ENCODE measurements at regions not wholly inside any gene's neighbourhood (a gene's known extent, or its start where the extent isn't known, plus 50 kb on each side); places are given as distances from the start of the nearest gene placed in this dataset.

GRCh38 chr13:99797691-99798090 lies 173.9 kb downstream of the ZIC5 start:
- TF ChIP-seq CTCF (conservative IDR thresholded peaks at IDR 0.05), result no peak
- H3K27ac Mint-ChIP-seq, result no peak overlapping the region
- H3K36me3 Mint-ChIP-seq, result no peaks in the 10 kb centered on the region
- no peaks in the 10 kb centered on the region for H3K4me1 Mint-ChIP-seq (ENCODE audit: unreplicated experiment)
- no peak overlapping the region for H3K4me3 Mint-ChIP-seq
- no peaks in the 10 kb centered on the region for H3K9me3 Mint-ChIP-seq
- no peak for DNase-seq (ENCODE audit: extremely low spot score, unreplicated experiment)
- peaks cover 1% of the 10 kb centered on the region for H3K27me3 Mint-ChIP-seq

- no peak for DNase-seq (ENCODE audit: extremely low spot score, unreplicated experiment)
- H3K27ac Mint-ChIP-seq, result no peak overlapping the region
- no peaks in the 10 kb centered on the region for H3K4me1 Mint-ChIP-seq (ENCODE audit: unreplicated experiment)
- H3K9me3 Mint-ChIP-seq, result no peaks in the 10 kb centered on the region
- TF ChIP-seq CTCF (conservative IDR thresholded peaks at IDR 0.05), result no peak
- H3K36me3 Mint-ChIP-seq, result no peaks in the 10 kb centered on the region
- no peak overlapping the region for H3K4me3 Mint-ChIP-seq
- H3K27me3 Mint-ChIP-seq, result no peaks in the 10 kb centered on the region
These were observed 175.3 kb downstream of the ZIC5 start for GRCh38 chr13:99796175-99796819.

GRCh38 chr13:99792079-99792921 lies 179.3 kb downstream of the ZIC5 start:
- peaks cover 3% of the 10 kb centered on the region for H3K27me3 Mint-ChIP-seq
- H3K9me3 Mint-ChIP-seq, result no peaks in the 10 kb centered on the region
- DNase-seq (ENCODE audit: extremely low spot score, unreplicated experiment), result no peak
- no peak overlapping the region for H3K4me3 Mint-ChIP-seq
- no peaks in the 10 kb centered on the region for H3K4me1 Mint-ChIP-seq (ENCODE audit: unreplicated experiment)
- TF ChIP-seq CTCF (conservative IDR thresholded peaks at IDR 0.05), result no peak
- H3K36me3 Mint-ChIP-seq, result no peaks in the 10 kb centered on the region
- no peak overlapping the region for H3K27ac Mint-ChIP-seq

- Mint-ChIP-seq H3K27me3 (no peaks in the 10 kb centered on the region), H3K4me3 (no peak overlapping the region), H3K4me1 (ENCODE audit: unreplicated experiment) (no peaks in the 10 kb centered on the region), H3K36me3 (no peaks in the 10 kb centered on the region), H3K27ac (no peak overlapping the region), H3K9me3 (no peaks in the 10 kb centered on the region)
- no peak for TF ChIP-seq CTCF (conservative IDR thresholded peaks at IDR 0.05)
- DNase-seq (ENCODE audit: extremely low spot score, unreplicated experiment), result no peak
These were observed 188.9 kb downstream of the ZIC5 start for GRCh38 chr13:99782669-99783068.

GRCh38 chr13:99778500-99778899 lies 193.1 kb downstream of the ZIC5 start:
- no peak overlapping the region for H3K27ac Mint-ChIP-seq
- no peak overlapping the region for H3K4me3 Mint-ChIP-seq
- no peaks in the 10 kb centered on the region for H3K36me3 Mint-ChIP-seq
- H3K27me3 Mint-ChIP-seq, result no peaks in the 10 kb centered on the region
- DNase-seq (ENCODE audit: extremely low spot score, unreplicated experiment), result no peak
- H3K9me3 Mint-ChIP-seq, result no peaks in the 10 kb centered on the region
- H3K4me1 Mint-ChIP-seq (ENCODE audit: unreplicated experiment), result no peaks in the 10 kb centered on the region
- TF ChIP-seq CTCF (conservative IDR thresholded peaks at IDR 0.05), result no peak
